HepG2 (cell line): ENCODE measurements at regions not wholly inside any gene's neighbourhood (a gene's known extent, or its start where the extent isn't known, plus 50 kb on each side); places are given as distances from the start of the nearest gene placed in this dataset.

Experiments
- ATAC-seq: fragments of 200-7000 bp; cut with Tn5 transposase; 3 replicates; pipeline ENCODE4 v1.9.1; 2020; ENCODE audit warnings: mild to moderate bottlenecking, moderate library complexity
- BruUV-seq: library from RNA; stranded (reverse); fragments of 400-500 nt; replicated peaks from 2 replicates; lab custom pipeline; 2021; lab: Mats Ljungman, UMichigan
- CTCF ChIA-PET: fragments of 300-600 bp; formaldehyde crosslinking; extraction: SDS; loops from one replicate; lab custom pipeline; 2021; ENCODE audit warnings: low total read pairs, inconsistent platforms, low intra/inter-chr PET ratio; lab: Yijun Ruan, JAX
- POLR2A ChIA-PET: fragments of 350-600 bp; sonication (Branson Sonifier 250); formaldehyde crosslinking; loops from one replicate; lab custom pipeline; 2020; ENCODE audit warnings: antibody characterized with exemption, inconsistent platforms; lab: Yijun Ruan, JAX
- DNase-seq: peaks from one replicate; pipeline ENCODE4 v3.0.0-alpha.2; 2015; ENCODE audit warnings: low spot score
- FAIRE-seq: peaks from 3 replicates; lab custom pipeline; 2011; peaks lifted over from hg19 to GRCh38; lab: Jason Lieb, UNC
- H2AFZ ChIP-seq: one replicate; pipeline ENCODE4 v1.6.1; 2011; ENCODE audit warnings: low read length, inconsistent platforms
- H3K27ac ChIP-seq: fragments of 300-600 bp; 3 replicates; pipeline ENCODE4 v1.8.0; 2011; ENCODE audit warnings: mixed run types, mild to moderate bottlenecking, mixed read lengths, low read length, inconsistent platforms; ENCODE audit not compliant: insufficient read depth; ENCODE audit errors: extremely low read length
- H3K27me3 ChIP-seq, 2 experiments: fragments of 200-600 bp in 1 of 2; 2 replicates in 1 of 2; 3 replicates in 1 of 2; pipeline versions ENCODE4 v1.6.0 to v1.8.0; 2011; ENCODE audit warnings: low read length in 2 of 2, mild to moderate bottlenecking in 2 of 2, moderate library complexity in 2 of 2, inconsistent platforms in 1 of 2; ENCODE audit not compliant: insufficient read depth in 2 of 2, control insufficient read depth in 1 of 2
- H3K36me3 ChIP-seq, 2 experiments: fragments of 200-600 bp in 1 of 2; replicated peaks in 1 of 2; 2 replicates in 1 of 2; 3 replicates in 1 of 2; pipeline versions ENCODE4 v1.5.1 to v1.8.0; 2011; ENCODE audit warnings: low read length in 2 of 2, inconsistent platforms in 1 of 2; ENCODE audit not compliant: insufficient read depth in 2 of 2, control insufficient read depth in 1 of 2
- H3K4me1 ChIP-seq: 2 replicates; pipeline ENCODE4 v1.5.1; 2012; ENCODE audit warnings: low read length, inconsistent platforms; ENCODE audit not compliant: insufficient read depth
- H3K4me2 ChIP-seq: 2 replicates; pipeline ENCODE4 v1.6.0; 2011; ENCODE audit warnings: low read depth, low read length, inconsistent platforms
- H3K4me3 ChIP-seq, 3 experiments: fragments of 200-600 bp in 1 of 3; sonication (generic), shearing (Covaris generic) in 1 of 3; replicated peaks in 1 of 3; 2 replicates each; pipeline ENCODE4 v1.5.1; 2011 to 2016; ENCODE audit warnings: low read length in 3 of 3, inconsistent platforms in 2 of 3, low read depth in 2 of 3, mild to moderate bottlenecking in 2 of 3, control low read depth in 1 of 3, mixed read lengths in 1 of 3; ENCODE audit not compliant: insufficient read depth in 1 of 3
- H3K79me2 ChIP-seq: one replicate; pipeline ENCODE4 v1.6.1; 2011; ENCODE audit warnings: low read length, inconsistent platforms; ENCODE audit not compliant: insufficient read depth
- H3K9ac ChIP-seq: 2 replicates; pipeline ENCODE4 v1.6.0; 2011; ENCODE audit warnings: mild to moderate bottlenecking, low read depth, low read length, inconsistent platforms; ENCODE audit not compliant: insufficient read depth
- H3K9me3 ChIP-seq: 2 replicates; pipeline ENCODE4 v1.5.1; 2012; ENCODE audit warnings: mild to moderate bottlenecking, low read length
- H4K20me1 ChIP-seq: 2 replicates; pipeline ENCODE4 v1.6.0; 2011; ENCODE audit warnings: inconsistent platforms, mild to moderate bottlenecking, low read length, moderate library complexity; ENCODE audit not compliant: insufficient read depth
- GTF2F1 ChIP-seq: fragments of 150-350 bp; IDR thresholded peaks from 2 replicates; pipeline ENCODE4 v1.6.1; 2014; ENCODE audit warnings: low read length
- LRRFIP1 ChIP-seq: sonication (generic); formaldehyde crosslinking; conservative IDR thresholded peaks from 2 replicates; pipeline ENCODE4 v1.4.0; 2020; ENCODE audit warnings: missing genetic modification reagents
- MAFF ChIP-seq: IDR thresholded peaks from 2 replicates; pipeline ENCODE4 v1.6.1; 2011; ENCODE audit warnings: low read depth, low read length, improper control_type of control experiment
- MAFK ChIP-seq, 2 experiments: IDR thresholded peaks in 1 of 2; conservative IDR thresholded peaks in 1 of 2; 2 replicates each; pipeline ENCODE4 v1.6.1; 2011; ENCODE audit warnings: improper control_type of control experiment in 2 of 2, low read length in 2 of 2
- SMAD3 ChIP-seq: sonication (generic); formaldehyde crosslinking; IDR thresholded peaks from 2 replicates; pipeline ENCODE4 v1.4.0; 2020; ENCODE audit warnings: missing genetic modification reagents
- THAP7 ChIP-seq: sonication (generic); formaldehyde crosslinking; IDR thresholded peaks from 2 replicates; pipeline ENCODE4 v1.8.1; 2023; ENCODE audit warnings: mild to moderate bottlenecking, missing genetic modification reagents
- ZFP37 ChIP-seq: sonication (generic); formaldehyde crosslinking; IDR thresholded peaks from 2 replicates; pipeline ENCODE4 v1.4.0; 2020; ENCODE audit warnings: missing genetic modification reagents, borderline replicate concordance
- ZNF276 ChIP-seq: sonication (generic); formaldehyde crosslinking; IDR thresholded peaks from 2 replicates; pipeline ENCODE4 v1.4.0; 2020; ENCODE audit warnings: mild to moderate bottlenecking, low read depth, missing genetic modification reagents
- ZNF574 ChIP-seq: sonication (generic); formaldehyde crosslinking; IDR thresholded peaks from 2 replicates; pipeline ENCODE4 v1.4.0; 2020; ENCODE audit warnings: missing genetic modification reagents
- ZNF740 ChIP-seq: sonication (generic); formaldehyde crosslinking; IDR thresholded peaks from 2 replicates; pipeline ENCODE4 v1.4.0; 2020; ENCODE audit warnings: missing genetic modification reagents
- WGBS: methylation state at CpG from one replicate; pipeline ENCODE4 v1.1.6; 2017; ENCODE audit warnings: low lambda C conversion rate; 5-methylcytosine and 5-hydroxymethylcytosine counted together
- in situ Hi-C: cut with HindIII; loops from 2 replicates; pipeline ENCODE4 v1.10.0; 2017; ENCODE audit warnings: low pct_unique_long_range_greater_than_20kb; ENCODE audit not compliant: extremely low pct_ligation_motif_present
- intact Hi-C: fragments of 100-400 bp; cut with micrococcal nuclease; formaldehyde crosslinking; loops from one replicate; pipeline ENCODE4 v1.10.0; 2022; ENCODE audit not compliant: unreplicated experiment

- H3K79me2 ChIP-seq = no peaks in the 10 kb centered on the region
- H3K27ac ChIP-seq = no peak overlapping the region
- in situ Hi-C loops = loop anchor here (10.0 kb wide), 1 partner anchor 324 kb away; no protein-coding TSS in a partner anchor
- no peak overlapping the region for H3K9ac ChIP-seq
- BruUV-seq = no TSS peak
- no peaks in the 10 kb centered on the region for H3K36me3 ChIP-seq
- 1% methylated on average over 3 of the region's 3 CpGs for WGBS
- no peak overlapping the region for H3K4me3 ChIP-seq
- no peak overlapping the region for H2AFZ ChIP-seq
- H3K4me2 ChIP-seq = no peak overlapping the region
- ChIA-PET POLR2A (no interaction called here), CTCF (no interaction called here)
- H3K4me1 ChIP-seq = no peaks in the 10 kb centered on the region
- no peak for DNase-seq
- no peaks in the 10 kb centered on the region for H3K27me3 ChIP-seq
- FAIRE-seq = no peak
- no peaks in the 10 kb centered on the region for H3K9me3 ChIP-seq
- ATAC-seq = no peak
- peak; percentile 63 for TF ChIP-seq MAFF
- no peak for TF ChIP-seq ZNF740 (CRISPR knock-in tag)
- TF ChIP-seq ZFP37 (CRISPR knock-in tag) = no peak
- peak; percentile 54 to 69 for TF ChIP-seq MAFK (conservative IDR thresholded peaks at IDR 0.05 in 1 of 2, IDR thresholded peaks at IDR 0.05 in 1 of 2; ENCODE audit: low read length in 2 of 2)
- TF ChIP-seq, all 625 proteins: peak for 2
- intact Hi-C loops = no loop called here
- H4K20me1 ChIP-seq = no peaks in the 10 kb centered on the region
Measured at GRCh38 chr3:55178336-55178735, 250.5 kb upstream of the LRTM1 start.

- ATAC-seq = no peak
- FAIRE-seq = no peak
- POLR2A ChIA-PET = no interaction called here
- in situ Hi-C loops (loop anchor here (10.0 kb wide), 1 partner anchor 323 kb away; no protein-coding TSS in a partner anchor), intact Hi-C loops (no loop called here)
- CTCF ChIA-PET = no interaction called here
- no TSS peak for BruUV-seq
- no peak overlapping the region for H3K4me3 ChIP-seq
- no peak overlapping the region for H3K9ac ChIP-seq
- H3K27ac ChIP-seq = no peak overlapping the region
- no peak overlapping the region for H2AFZ ChIP-seq
- under 1% methylated on average over 6 of the region's 6 CpGs for WGBS
- DNase-seq = no peak
- no peaks in the 10 kb centered on the region for H3K27me3 ChIP-seq
- H3K4me1 ChIP-seq = no peaks in the 10 kb centered on the region
- TF ChIP-seq GTF2F1 = no peak
- TF ChIP-seq SMAD3 (CRISPR knock-in tag) = no peak
- TF ChIP-seq THAP7 (CRISPR knock-in tag) = no peak
- TF ChIP-seq ZNF574 (CRISPR knock-in tag) = no peak
- no peak for TF ChIP-seq LRRFIP1 (CRISPR knock-in tag)
- TF ChIP-seq ZNF276 = no peak
- H3K4me2 ChIP-seq = no peak overlapping the region
- H4K20me1 ChIP-seq = no peaks in the 10 kb centered on the region
- H3K36me3 ChIP-seq = no peaks in the 10 kb centered on the region
- H3K79me2 ChIP-seq = no peaks in the 10 kb centered on the region
- no peaks in the 10 kb centered on the region for H3K9me3 ChIP-seq
Measured at GRCh38 chr3:55177749-55178148, 249.9 kb upstream of the LRTM1 start.
